ENCODE measurements at regions not wholly inside any gene's neighbourhood (a gene's known extent, or its start where the extent isn't known, plus 50 kb on each side); places are given as distances from the start of the nearest gene placed in this dataset.

DNA sequence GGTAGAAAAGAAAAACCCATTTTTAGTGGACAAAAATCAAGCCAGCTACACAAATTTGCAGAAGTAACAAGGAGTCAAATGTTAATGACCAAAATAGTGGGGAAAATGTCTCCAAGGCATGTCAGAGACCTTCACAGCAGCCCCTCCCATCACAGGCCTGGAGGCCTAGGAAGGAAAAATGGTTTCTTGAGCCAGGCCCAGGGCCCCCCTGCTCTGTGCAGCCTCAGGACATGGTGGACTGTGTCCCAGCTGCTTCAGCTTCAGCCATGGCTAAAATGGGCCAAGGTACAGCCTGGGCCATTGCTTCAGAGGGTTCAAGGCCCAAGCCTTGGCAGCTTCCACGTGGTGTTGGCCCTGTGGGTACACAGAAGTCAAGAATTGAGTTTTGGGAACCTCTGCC lies 82.5 kb upstream of the CLVS2 start:
- TF ChIP-seq CTCF (IDR thresholded peaks at IDR 0.05) (no peak), CREB1 (CRISPR knock-in tag; IDR thresholded peaks at IDR 0.05) (no peak), ZNF263 (CRISPR knock-in tag; IDR thresholded peaks at IDR 0.05; ENCODE audit: low read depth) (no peak), SP1 (CRISPR knock-in tag; conservative IDR thresholded peaks at IDR 0.05) (no peak), JUN (CRISPR knock-in tag; IDR thresholded peaks at IDR 0.05) (no peak), ZNF416 (CRISPR knock-in tag; IDR thresholded peaks at IDR 0.05) (no peak), RELA (CRISPR knock-in tag; IDR thresholded peaks at IDR 0.05; ENCODE audit: borderline replicate concordance) (no peak)
- TF ChIP-seq, protein P1, sequence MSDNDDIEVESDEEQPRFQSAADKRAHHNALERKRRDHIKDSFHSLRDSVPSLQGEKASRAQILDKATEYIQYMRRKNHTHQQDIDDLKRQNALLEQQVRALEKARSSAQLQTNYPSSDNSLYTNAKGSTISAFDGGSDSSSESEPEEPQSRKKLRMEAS (CRISPR knock-in tag; IDR thresholded peaks at IDR 0.05): no peak

Measured in WTC11 (cell line).